Ovary (tissue), 3 donors: ENCODE measurements at regions not wholly inside any gene's neighbourhood (a gene's known extent, or its start where the extent isn't known, plus 50 kb on each side); places are given as distances from the start of the nearest gene placed in this dataset.

Experiments
- CTCF ChIP-seq, 3 donors: fragments of 450-650 bp in 2 of 3; fragments of 200-600 bp in 1 of 3; IDR thresholded peaks; one replicate each; pipeline versions ENCODE4 v1.5.1 to v1.8.0; 2016 to 2022; ENCODE audit warnings: antibody characterized with exemption in 3 of 3, mild to moderate bottlenecking in 1 of 3
- EP300 ChIP-seq: sonication (generic); formaldehyde crosslinking; IDR thresholded peaks from one replicate; pipeline ENCODE4 v1.6.1; 2017; ENCODE audit warnings: antibody characterized with exemption
- POLR2A ChIP-seq: fragments of 450-650 bp; IDR thresholded peaks from one replicate; pipeline ENCODE4 v1.6.1; 2017; ENCODE audit warnings: antibody characterized with exemption, mild to moderate bottlenecking, moderate library complexity
- donor health status: DM: no; HTN: no; CAD: no.

GRCh38 chr7:42727451-42727850, 184.4 kb downstream of the C7orf25 start:
- no peak for TF ChIP-seq POLR2A
- no peak for TF ChIP-seq EP300
- TF ChIP-seq CTCF (IDR thresholded peaks at IDR 0.05) = no peak
